GM12878 (cell line): ENCODE measurements at regions not wholly inside any gene's neighbourhood (a gene's known extent, or its start where the extent isn't known, plus 50 kb on each side); places are given as distances from the start of the nearest gene placed in this dataset.

Experiments used
- CTCF ChIP-seq, 3 experiments: IDR thresholded peaks in 2 of 3; conservative IDR thresholded peaks in 1 of 3; 2 replicates each; pipeline ENCODE4 v1.5.1; 2011; ENCODE audit warnings: low read depth in 3 of 3, low read length in 3 of 3, mild to moderate bottlenecking in 3 of 3, control low read depth in 2 of 3, moderate library complexity in 2 of 3, inconsistent platforms in 1 of 3, mixed read lengths in 1 of 3; ENCODE audit not compliant: control insufficient read depth in 2 of 3, insufficient read depth in 1 of 3; ENCODE audit errors: extremely low read depth in 1 of 3
- MTA3 ChIP-seq: IDR thresholded peaks from 2 replicates; pipeline ENCODE4 v1.6.1; 2012; ENCODE audit warnings: low read length, inconsistent platforms, borderline replicate concordance
- POLR2A ChIP-seq: IDR thresholded peaks from 2 replicates; pipeline ENCODE4 v1.6.1; 2011; ENCODE audit warnings: low read depth, mild to moderate bottlenecking, low read length
- POLR2AphosphoS5 ChIP-seq: IDR thresholded peaks from 2 replicates; pipeline ENCODE4 v1.6.1; 2011; ENCODE audit warnings: mild to moderate bottlenecking, low read length, inconsistent platforms
- REST ChIP-seq: IDR thresholded peaks from 2 replicates; pipeline ENCODE4 v1.6.1; 2012; ENCODE audit warnings: mild to moderate bottlenecking, low read depth, low read length

GRCh38 chr22:22815397-22816170, 72.0 kb upstream of the IGLL5 start:
- no peak for TF ChIP-seq REST
- no peak for TF ChIP-seq POLR2A
- TF ChIP-seq CTCF (IDR thresholded peaks at IDR 0.05 in 2 of 3, conservative IDR thresholded peaks at IDR 0.05 in 1 of 3; ENCODE audit: control insufficient read depth in 2 of 3, extremely low read depth in 1 of 3, insufficient read depth in 1 of 3, low read depth in 3 of 3, low read length in 3 of 3) = no peak
- no peak for TF ChIP-seq MTA3
- no peak for TF ChIP-seq POLR2AphosphoS5
